H1 (cell line): ENCODE measurements at regions not wholly inside any gene's neighbourhood (a gene's known extent, or its start where the extent isn't known, plus 50 kb on each side); places are given as distances from the start of the nearest gene placed in this dataset.

ENCODE experiments used
- CTCF ChIA-PET: fragments of 300-600 bp; sonication (Branson Sonifier 250); formaldehyde crosslinking; loops from one replicate; lab custom pipeline; 2021; ENCODE audit not compliant: partially characterized antibody; lab: Charles Lee
- POLR2A ChIA-PET: fragments of 300-600 bp; sonication (Branson Sonifier 250); formaldehyde crosslinking; loops from one replicate; lab custom pipeline; 2021; ENCODE audit warnings: inconsistent platforms; ENCODE audit not compliant: partially characterized antibody; lab: Charles Lee
- DNase-seq, 2 experiments: peaks; one replicate each; pipeline versions ENCODE4 v3.0.0 to v3.0.0-alpha.2; 2010 to 2022; ENCODE audit warnings: low spot score in 2 of 2, low read depth in 1 of 2, mixed read lengths in 1 of 2
- FAIRE-seq: peaks from 2 replicates; lab custom pipeline; 2011; peaks lifted over from hg19 to GRCh38; lab: Jason Lieb, UNC
- H2AFZ ChIP-seq: 2 replicates; pipeline ENCODE4 v1.8.1; 2012; ENCODE audit warnings: low read length, inconsistent platforms
- H2AK5ac ChIP-seq: 2 replicates; pipeline ENCODE4 v1.6.1; 2013; ENCODE audit warnings: low read depth, low read length
- H2BK120ac ChIP-seq: replicated peaks from 2 replicates; pipeline ENCODE3; 2013; ENCODE audit warnings: low read depth, low read length, inconsistent platforms
- H2BK12ac ChIP-seq: 2 replicates; pipeline ENCODE4 v1.6.1; 2013; ENCODE audit warnings: low read depth, low read length
- H2BK15ac ChIP-seq: 2 replicates; pipeline ENCODE4 v1.6.1; 2013; ENCODE audit warnings: low read length
- H2BK20ac ChIP-seq: 2 replicates; pipeline ENCODE4 v1.6.1; 2013; ENCODE audit warnings: low read length
- H2BK5ac ChIP-seq: 2 replicates; pipeline ENCODE4 v1.6.1; 2013; ENCODE audit warnings: low read depth, low read length
- H3K14ac ChIP-seq: 2 replicates; pipeline ENCODE4 v1.6.1; 2013; ENCODE audit warnings: inconsistent platforms; ENCODE audit not compliant: insufficient read length
- H3K18ac ChIP-seq: 2 replicates; pipeline ENCODE4 v1.6.1; 2013; ENCODE audit warnings: low read length; ENCODE audit errors: extremely low read depth
- H3K23ac ChIP-seq: 2 replicates; pipeline ENCODE4 v1.6.1; 2013; ENCODE audit warnings: inconsistent platforms; ENCODE audit not compliant: insufficient read length
- H3K23me2 ChIP-seq: 2 replicates; pipeline ENCODE4 v1.6.1; 2013; ENCODE audit warnings: low read depth, low read length
- H3K27ac ChIP-seq: 2 replicates; pipeline ENCODE4 v1.6.1; 2011; ENCODE audit warnings: low read depth, low read length, inconsistent platforms
- H3K27me3 ChIP-seq, 4 experiments: replicated peaks in 1 of 4; 1 replicate in 1 of 4; 2 replicates in 3 of 4; pipeline versions ENCODE4 v1.6.1 to v1.8.1; 2011 to 2013; ENCODE audit warnings: low read length in 3 of 4, mild to moderate bottlenecking in 3 of 4, inconsistent platforms in 2 of 4, mixed read lengths in 2 of 4, moderate library complexity in 1 of 4; ENCODE audit not compliant: control insufficient read depth in 3 of 4, insufficient read depth in 3 of 4; ENCODE audit errors: extremely low read depth in 1 of 4
- H3K36me3 ChIP-seq, 4 experiments: 2 replicates each; pipeline versions ENCODE4 v1.6.1 to v1.8.1; 2011 to 2013; ENCODE audit warnings: mild to moderate bottlenecking in 4 of 4, low read length in 3 of 4, moderate library complexity in 2 of 4, control low read depth in 1 of 4, inconsistent platforms in 1 of 4; ENCODE audit not compliant: insufficient read depth in 4 of 4, control insufficient read depth in 2 of 4
- H3K4ac ChIP-seq: replicated peaks from 2 replicates; pipeline ENCODE3; 2013; ENCODE audit warnings: low read length, low read depth, mixed read lengths, inconsistent platforms; ENCODE audit not compliant: insufficient read length
- H3K4me1 ChIP-seq, 4 experiments: replicated peaks in 1 of 4; 1 replicate in 1 of 4; 2 replicates in 3 of 4; pipeline versions ENCODE4 v1.6.1 to v1.8.1; 2011 to 2013; ENCODE audit warnings: low read length in 3 of 4, inconsistent platforms in 2 of 4, mixed read lengths in 1 of 4; ENCODE audit not compliant: insufficient read depth in 4 of 4, control insufficient read depth in 3 of 4
- H3K4me2 ChIP-seq, 2 experiments: 2 replicates each; pipeline versions ENCODE4 v1.6.1 to v1.8.1; 2011 to 2013; ENCODE audit warnings: low read depth in 2 of 2, low read length in 2 of 2, control low read depth in 1 of 2, inconsistent platforms in 1 of 2, mild to moderate bottlenecking in 1 of 2; ENCODE audit not compliant: insufficient read depth in 1 of 2
- H3K4me3 ChIP-seq, 4 experiments: fragments of 200-600, 300-600 bp in 1 of 4; sonication (generic), shearing (Covaris generic), sonication (Bioruptor Twin) in 1 of 4; 2 replicates each; pipeline versions ENCODE4 v1.5.1 to v1.8.1; 2011 to 2016; ENCODE audit warnings: low read length in 4 of 4, low read depth in 3 of 4, control low read depth in 2 of 4, inconsistent platforms in 2 of 4, mild to moderate bottlenecking in 2 of 4, mixed read lengths in 1 of 4, moderate library complexity in 1 of 4; ENCODE audit not compliant: insufficient read depth in 2 of 4; ENCODE audit errors: extremely low read depth in 1 of 4
- H3K56ac ChIP-seq: replicated peaks from 2 replicates; pipeline ENCODE3; 2013; ENCODE audit warnings: low read depth, mild to moderate bottlenecking, mixed read lengths, low read length, inconsistent platforms; ENCODE audit not compliant: insufficient read length
- H3K79me1 ChIP-seq: 2 replicates; pipeline ENCODE4 v1.6.1; 2013; ENCODE audit warnings: low read depth, low read length, control low read depth
- H3K79me2 ChIP-seq, 2 experiments: 2 replicates each; pipeline versions ENCODE4 v1.6.1 to v1.8.1; 2012 to 2013; ENCODE audit warnings: low read length in 2 of 2, mild to moderate bottlenecking in 2 of 2, inconsistent platforms in 1 of 2; ENCODE audit not compliant: insufficient read depth in 2 of 2, control insufficient read depth in 1 of 2
- H3K9ac ChIP-seq, 4 experiments: replicated peaks in 1 of 4; 1 replicate in 1 of 4; 2 replicates in 3 of 4; pipeline versions ENCODE4 v1.6.1 to v1.8.1; 2011 to 2013; ENCODE audit warnings: low read depth in 3 of 4, low read length in 3 of 4, control low read depth in 2 of 4, mild to moderate bottlenecking in 2 of 4, moderate library complexity in 2 of 4, inconsistent platforms in 1 of 4; ENCODE audit errors: extremely low read depth in 1 of 4
- H3K9me3 ChIP-seq, 2 experiments: 2 replicates each; pipeline versions ENCODE4 v1.6.1 to v1.8.1; 2012 to 2013; ENCODE audit warnings: mild to moderate bottlenecking in 2 of 2, moderate library complexity in 2 of 2, control low read depth in 1 of 2, inconsistent platforms in 1 of 2, low read depth in 1 of 2, low read length in 1 of 2, mixed read lengths in 1 of 2; ENCODE audit not compliant: insufficient read depth in 2 of 2
- H4K20me1 ChIP-seq, 2 experiments: replicated peaks in 1 of 2; 2 replicates each; pipeline versions ENCODE3 to v1.8.1; 2011 to 2013; ENCODE audit warnings: inconsistent platforms in 2 of 2, low read length in 2 of 2, mild to moderate bottlenecking in 1 of 2; ENCODE audit not compliant: insufficient read depth in 2 of 2, control insufficient read depth in 1 of 2
- H4K5ac ChIP-seq: 2 replicates; pipeline ENCODE4 v1.6.1; 2013; ENCODE audit warnings: low read length, low read depth, mixed read lengths, inconsistent platforms; ENCODE audit not compliant: insufficient read length
- H4K8ac ChIP-seq: 2 replicates; pipeline ENCODE4 v1.8.0; 2013; ENCODE audit warnings: mild to moderate bottlenecking, moderate library complexity, low read length, inconsistent platforms; ENCODE audit not compliant: insufficient read depth; ENCODE audit errors: extremely low read depth
- H4K91ac ChIP-seq: replicated peaks from 2 replicates; pipeline ENCODE3; 2013; ENCODE audit warnings: low read length, mixed read lengths, inconsistent platforms; ENCODE audit not compliant: insufficient read length
- CBX5 ChIP-seq: fragments of 300-800, 300-1000 bp; sonication (generic); IDR thresholded peaks from 2 replicates; pipeline ENCODE4 v1.7.1; 2016; ENCODE audit warnings: antibody characterized with exemption, low read length, low read depth
- CBX8 ChIP-seq: fragments of 300-800, 300-1000 bp; sonication (generic); IDR thresholded peaks from 2 replicates; pipeline ENCODE4 v1.7.1; 2016; ENCODE audit warnings: low read depth, low read length, borderline replicate concordance
- CEBPB ChIP-seq: IDR thresholded peaks from 2 replicates; pipeline ENCODE4 v1.6.1; 2012; ENCODE audit warnings: low read depth, low read length
- HDAC2 ChIP-seq, 2 experiments: fragments of 300-600 bp in 1 of 2; sonication (generic) in 1 of 2; IDR thresholded peaks; 2 replicates each; pipeline ENCODE4 v1.6.1; 2011 to 2012; ENCODE audit warnings: low read depth in 2 of 2, low read length in 2 of 2, mild to moderate bottlenecking in 2 of 2, moderate library complexity in 2 of 2, borderline replicate concordance in 1 of 2, inconsistent platforms in 1 of 2
- KDM5A ChIP-seq: fragments of 200-600 bp; IDR thresholded peaks from 2 replicates; pipeline ENCODE4 v1.7.1; 2012; ENCODE audit warnings: mild to moderate bottlenecking, low read length, inconsistent platforms, mixed read lengths
- NANOG ChIP-seq: IDR thresholded peaks from 2 replicates; pipeline ENCODE4 v1.6.1; 2011; ENCODE audit warnings: low read length, low read depth, mild to moderate bottlenecking, inconsistent platforms; ENCODE audit not compliant: insufficient read depth, poor library complexity, severe bottlenecking
- NRF1 ChIP-seq: IDR thresholded peaks from 2 replicates; pipeline ENCODE4 v1.6.1; 2011; ENCODE audit warnings: mild to moderate bottlenecking, low read depth, low read length, improper control_type of control experiment
- SRF ChIP-seq: IDR thresholded peaks from 2 replicates; pipeline ENCODE4 v1.6.1; 2011; ENCODE audit warnings: mild to moderate bottlenecking, low read depth, low read length, moderate library complexity
- TAF1 ChIP-seq: IDR thresholded peaks from 2 replicates; pipeline ENCODE4 v1.6.1; 2011; ENCODE audit warnings: mild to moderate bottlenecking, low read depth, low read length
- TBP ChIP-seq: IDR thresholded peaks from 2 replicates; pipeline ENCODE4 v1.6.1; 2011; ENCODE audit warnings: low read depth, low read length, improper control_type of control experiment
- TEAD4 ChIP-seq: IDR thresholded peaks from 2 replicates; pipeline ENCODE4 v1.6.1; 2012; ENCODE audit warnings: low read depth, low read length, inconsistent platforms, mixed read lengths
- YY1 ChIP-seq: IDR thresholded peaks from 2 replicates; pipeline ENCODE4 v1.6.1; 2011; ENCODE audit warnings: low read depth, mild to moderate bottlenecking, low read length
- ZNF274 ChIP-seq: IDR thresholded peaks from 2 replicates; pipeline ENCODE4 v1.7.0; 2012; ENCODE audit warnings: low read length, borderline replicate concordance; ENCODE audit errors: extremely low read depth
- WGBS, 2 experiments: shearing (Covaris generic) in 1 of 2; methylation state at CpG; one replicate each; pipeline versions ENCODE4 v1.1.6 to v1.1.7; 2013 to 2015; ENCODE audit warnings: low lambda C conversion rate in 2 of 2, mixed read lengths in 2 of 2, inconsistent platforms in 1 of 2, low coverage in 1 of 2, missing lambda C conversion rate in 1 of 2; ENCODE audit not compliant: insufficient replicate concordance in 2 of 2, insufficient coverage in 1 of 2, insufficient read length in 1 of 2; ENCODE audit errors: extremely low coverage in 1 of 2, missing lambda C conversion rate in 1 of 2; 5-methylcytosine and 5-hydroxymethylcytosine counted together

DNA sequence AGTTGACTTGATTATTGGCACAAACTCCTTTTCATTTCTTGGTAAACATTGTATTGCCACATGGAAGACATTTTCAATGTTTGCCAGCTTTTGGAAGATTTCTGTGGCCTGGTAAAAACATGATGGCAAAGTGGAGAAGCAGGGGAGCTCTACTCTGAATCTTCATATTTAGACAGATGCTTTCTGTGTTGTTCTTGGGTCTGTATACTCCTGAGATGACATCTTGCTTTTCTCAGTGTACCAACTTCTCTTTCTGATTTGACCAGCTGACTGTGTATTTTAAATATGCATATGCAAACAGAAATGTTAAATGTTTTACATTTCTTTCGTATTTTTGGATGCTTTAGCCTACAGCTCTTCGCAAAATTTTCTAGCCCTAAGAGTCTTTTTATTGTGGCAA, 366.2 kb upstream of the MON1B start:
- CTCF ChIA-PET: interaction anchor here (2.4 kb wide), 1 partner anchor 346 kb away, joined by 13 read pairs; no protein-coding TSS in a partner anchor
- no peaks in the 10 kb centered on the region for H3K4me1 ChIP-seq

More for the DNA sequence above, 366.2 kb upstream of the MON1B start:
- no peak for DNase-seq
- Histone ChIP-seq H3K9ac (no peak overlapping the region), H3K4me3 (no peak overlapping the region), H3K4ac (no peak overlapping the region), H3K18ac (no peak overlapping the region), H2BK120ac (no peak overlapping the region), H4K20me1 (no peaks in the 10 kb centered on the region), H2BK5ac (no peak overlapping the region), H3K27me3 (no peaks in the 10 kb centered on the region), H3K14ac (no peak overlapping the region), H4K5ac (no peak overlapping the region), H3K79me1 (no peaks in the 10 kb centered on the region), H2BK15ac (no peak overlapping the region), H3K23ac (no peak overlapping the region), H4K8ac (no peak overlapping the region), H2AFZ (no peak overlapping the region), H3K56ac (no peak overlapping the region), H2BK20ac (no peak overlapping the region), H3K4me2 (no peak overlapping the region), H3K9me3 (no peaks in the 10 kb centered on the region), H2AK5ac (no peak overlapping the region), H3K27ac (no peak overlapping the region), H3K23me2 (no peaks in the 10 kb centered on the region), H3K79me2 (no peaks in the 10 kb centered on the region), H2BK12ac (no peak overlapping the region), H4K91ac (no peak overlapping the region), H3K36me3 (no peaks in the 10 kb centered on the region)
- no peak for TF ChIP-seq NRF1
- TF ChIP-seq HDAC2 (IDR thresholded peaks at IDR 0.05; ENCODE audit: borderline replicate concordance in 1 of 2, low read depth in 2 of 2, low read length in 2 of 2): no peak
- no peak for TF ChIP-seq NANOG
- TF ChIP-seq ZNF274: no peak
- TF ChIP-seq CEBPB: no peak
- no peak for TF ChIP-seq TBP
- TF ChIP-seq CBX5: no peak
- no peak for TF ChIP-seq YY1
- TF ChIP-seq KDM5A: no peak
- TF ChIP-seq CBX8: no peak
- TF ChIP-seq SRF: no peak
- TF ChIP-seq TAF1: no peak
- no peak for TF ChIP-seq TEAD4
- POLR2A ChIA-PET: no interaction called here
- no peak for FAIRE-seq
- 96% methylated on average over 2 of the region's 2 CpGs; no CpG with 5 or more reads in 1 of the 2 experiments for WGBS, 2 experiments
